GM19025 (cell line): ENCODE measurements at regions not wholly inside any gene's neighbourhood (a gene's known extent, or its start where the extent isn't known, plus 50 kb on each side); places are given as distances from the start of the nearest gene placed in this dataset.

ENCODE experiments used
- ATAC-seq: cut with Tn5 transposase; IDR thresholded peaks from one replicate; pipeline ENCODE4 v1.9.1; 2021; ENCODE audit warnings: mild to moderate bottlenecking, low read depth, moderate library complexity; ENCODE audit not compliant: unreplicated experiment

GRCh38 chr9:113808391-113809358 is 67.4 kb upstream of the ZNF618 start:
- no peak for ATAC-seq

GRCh38 chr9:113817171-113817570 is 58.9 kb upstream of the ZNF618 start:
- ATAC-seq, result no peak

GRCh38 chr9:113818391-113818790 is 57.7 kb upstream of the ZNF618 start:
- no peak for ATAC-seq

GRCh38 chr9:113822315-113822714 is 53.8 kb upstream of the ZNF618 start:
- no peak for ATAC-seq

GRCh38 chr9:113823421-113823820 is 52.7 kb upstream of the ZNF618 start:
- ATAC-seq, result no peak
